ENCODE measurements at regions not wholly inside any gene's neighbourhood (a gene's known extent, or its start where the extent isn't known, plus 50 kb on each side); places are given as distances from the start of the nearest gene placed in this dataset.

DNA sequence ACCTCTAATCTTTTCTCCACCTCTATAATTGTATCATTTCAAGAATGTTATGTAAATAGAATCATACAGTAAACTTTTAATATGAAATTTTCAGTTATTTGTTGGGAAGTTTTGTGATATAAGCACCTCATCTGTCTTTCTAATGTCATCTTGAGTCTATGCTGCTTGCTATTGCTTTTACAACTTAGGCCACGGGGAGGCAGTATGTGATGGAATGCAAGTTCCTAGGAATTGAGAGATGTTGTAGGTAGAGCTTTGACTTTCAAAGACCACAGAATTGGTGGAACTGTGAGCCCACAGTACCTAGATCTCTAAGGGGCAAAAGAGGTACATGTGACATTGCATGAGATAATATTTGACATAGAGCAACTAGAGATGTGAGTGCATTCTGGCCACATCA, 328.3 kb downstream of the MFSD1 start:
- no peak for TF ChIP-seq POLR2AphosphoS5 (IDR thresholded peaks at IDR 0.05)
- TF ChIP-seq, protein P1, sequence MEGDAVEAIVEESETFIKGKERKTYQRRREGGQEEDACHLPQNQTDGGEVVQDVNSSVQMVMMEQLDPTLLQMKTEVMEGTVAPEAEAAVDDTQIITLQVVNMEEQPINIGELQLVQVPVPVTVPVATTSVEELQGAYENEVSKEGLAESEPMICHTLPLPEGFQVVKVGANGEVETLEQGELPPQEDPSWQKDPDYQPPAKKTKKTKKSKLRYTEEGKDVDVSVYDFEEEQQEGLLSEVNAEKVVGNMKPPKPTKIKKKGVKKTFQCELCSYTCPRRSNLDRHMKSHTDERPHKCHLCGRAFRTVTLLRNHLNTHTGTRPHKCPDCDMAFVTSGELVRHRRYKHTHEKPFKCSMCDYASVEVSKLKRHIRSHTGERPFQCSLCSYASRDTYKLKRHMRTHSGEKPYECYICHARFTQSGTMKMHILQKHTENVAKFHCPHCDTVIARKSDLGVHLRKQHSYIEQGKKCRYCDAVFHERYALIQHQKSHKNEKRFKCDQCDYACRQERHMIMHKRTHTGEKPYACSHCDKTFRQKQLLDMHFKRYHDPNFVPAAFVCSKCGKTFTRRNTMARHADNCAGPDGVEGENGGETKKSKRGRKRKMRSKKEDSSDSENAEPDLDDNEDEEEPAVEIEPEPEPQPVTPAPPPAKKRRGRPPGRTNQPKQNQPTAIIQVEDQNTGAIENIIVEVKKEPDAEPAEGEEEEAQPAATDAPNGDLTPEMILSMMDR (IDR thresholded peaks at IDR 0.05; ENCODE audit: poor library complexity, severe bottlenecking): peak; percentile 39
- TF ChIP-seq EP300 (conservative IDR thresholded peaks at IDR 0.05; ENCODE audit: poor library complexity, severe bottlenecking): no peak
- TF ChIP-seq EZH2 (IDR thresholded peaks at IDR 0.05; ENCODE audit: borderline replicate concordance, insufficient read depth, low read length, poor library complexity, severe bottlenecking): no peak
- peak; percentile 17 for TF ChIP-seq RAD21 (conservative IDR thresholded peaks at IDR 0.05)
- TF ChIP-seq TAF1 (IDR thresholded peaks at IDR 0.05; ENCODE audit: low read depth): no peak
- no peak for TF ChIP-seq MXI1 (conservative IDR thresholded peaks at IDR 0.05; ENCODE audit: poor library complexity, severe bottlenecking)
- TF ChIP-seq, protein P2, sequence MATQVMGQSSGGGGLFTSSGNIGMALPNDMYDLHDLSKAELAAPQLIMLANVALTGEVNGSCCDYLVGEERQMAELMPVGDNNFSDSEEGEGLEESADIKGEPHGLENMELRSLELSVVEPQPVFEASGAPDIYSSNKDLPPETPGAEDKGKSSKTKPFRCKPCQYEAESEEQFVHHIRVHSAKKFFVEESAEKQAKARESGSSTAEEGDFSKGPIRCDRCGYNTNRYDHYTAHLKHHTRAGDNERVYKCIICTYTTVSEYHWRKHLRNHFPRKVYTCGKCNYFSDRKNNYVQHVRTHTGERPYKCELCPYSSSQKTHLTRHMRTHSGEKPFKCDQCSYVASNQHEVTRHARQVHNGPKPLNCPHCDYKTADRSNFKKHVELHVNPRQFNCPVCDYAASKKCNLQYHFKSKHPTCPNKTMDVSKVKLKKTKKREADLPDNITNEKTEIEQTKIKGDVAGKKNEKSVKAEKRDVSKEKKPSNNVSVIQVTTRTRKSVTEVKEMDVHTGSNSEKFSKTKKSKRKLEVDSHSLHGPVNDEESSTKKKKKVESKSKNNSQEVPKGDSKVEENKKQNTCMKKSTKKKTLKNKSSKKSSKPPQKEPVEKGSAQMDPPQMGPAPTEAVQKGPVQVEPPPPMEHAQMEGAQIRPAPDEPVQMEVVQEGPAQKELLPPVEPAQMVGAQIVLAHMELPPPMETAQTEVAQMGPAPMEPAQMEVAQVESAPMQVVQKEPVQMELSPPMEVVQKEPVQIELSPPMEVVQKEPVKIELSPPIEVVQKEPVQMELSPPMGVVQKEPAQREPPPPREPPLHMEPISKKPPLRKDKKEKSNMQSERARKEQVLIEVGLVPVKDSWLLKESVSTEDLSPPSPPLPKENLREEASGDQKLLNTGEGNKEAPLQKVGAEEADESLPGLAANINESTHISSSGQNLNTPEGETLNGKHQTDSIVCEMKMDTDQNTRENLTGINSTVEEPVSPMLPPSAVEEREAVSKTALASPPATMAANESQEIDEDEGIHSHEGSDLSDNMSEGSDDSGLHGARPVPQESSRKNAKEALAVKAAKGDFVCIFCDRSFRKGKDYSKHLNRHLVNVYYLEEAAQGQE (IDR thresholded peaks at IDR 0.05; ENCODE audit: borderline replicate concordance): no peak

All from neural cell (in vitro differentiated cells).